HG03460 (cell line): ENCODE measurements at regions not wholly inside any gene's neighbourhood (a gene's known extent, or its start where the extent isn't known, plus 50 kb on each side); places are given as distances from the start of the nearest gene placed in this dataset.

Experiments used
- ATAC-seq: cut with Tn5 transposase; IDR thresholded peaks from one replicate; pipeline ENCODE4 v1.9.1; 2021; ENCODE audit not compliant: unreplicated experiment

- no peak for ATAC-seq
Observed at GRCh38 chr4:42328978-42329377, 68.3 kb upstream of the SHISA3 start.

DNA sequence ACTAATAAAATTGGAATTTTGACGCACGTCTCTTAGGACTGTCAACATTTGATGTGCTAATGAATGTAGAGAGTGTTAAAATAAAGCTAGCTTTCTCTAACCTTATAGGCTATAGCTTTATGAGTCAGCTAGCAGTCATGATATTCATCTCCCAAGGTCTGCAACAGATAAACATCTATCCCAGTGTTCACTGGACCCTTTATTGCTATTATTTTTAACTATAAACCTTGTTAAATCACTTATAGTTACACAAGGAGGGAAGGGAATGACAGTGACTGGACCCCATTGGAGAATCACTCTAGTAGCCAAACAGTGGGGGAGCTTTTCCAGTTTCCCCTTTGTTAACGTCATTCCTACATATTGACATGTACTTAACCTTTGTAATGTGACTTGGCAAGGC, 67.9 kb upstream of the SHISA3 start:
- no peak for ATAC-seq

DNA sequence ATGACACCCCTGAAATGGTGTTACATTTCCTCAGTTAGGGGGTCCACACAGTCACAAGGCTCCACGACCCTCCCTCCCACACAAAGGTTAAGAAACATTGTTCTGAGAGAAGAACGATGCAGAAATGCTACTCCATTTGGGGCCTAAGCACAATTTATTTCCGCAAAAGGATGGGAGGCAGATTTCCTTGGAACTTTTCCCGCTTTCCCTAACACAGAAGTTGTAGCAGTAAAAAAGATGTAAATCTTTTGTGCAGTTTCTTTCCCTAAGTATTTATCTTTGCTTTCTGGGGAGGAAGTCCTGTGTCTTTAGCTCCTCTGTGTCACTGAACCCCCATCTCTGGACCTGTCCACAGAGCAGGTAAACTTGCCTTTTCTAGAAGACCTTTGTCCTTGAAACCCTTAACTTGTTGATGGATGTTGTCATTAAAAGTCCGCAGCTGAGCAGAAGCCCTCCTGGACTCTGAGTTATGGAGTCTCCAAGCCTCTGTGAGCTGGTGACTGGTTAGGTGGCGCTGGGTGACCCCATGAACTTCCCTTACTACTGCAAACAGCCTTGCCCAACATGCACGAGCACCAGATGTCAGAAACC, 67.2 kb upstream of the SHISA3 start:
- ATAC-seq = no peak

- ATAC-seq = no peak
Observed at GRCh38 chr4:42331040-42331439, 66.2 kb upstream of the SHISA3 start.

DNA sequence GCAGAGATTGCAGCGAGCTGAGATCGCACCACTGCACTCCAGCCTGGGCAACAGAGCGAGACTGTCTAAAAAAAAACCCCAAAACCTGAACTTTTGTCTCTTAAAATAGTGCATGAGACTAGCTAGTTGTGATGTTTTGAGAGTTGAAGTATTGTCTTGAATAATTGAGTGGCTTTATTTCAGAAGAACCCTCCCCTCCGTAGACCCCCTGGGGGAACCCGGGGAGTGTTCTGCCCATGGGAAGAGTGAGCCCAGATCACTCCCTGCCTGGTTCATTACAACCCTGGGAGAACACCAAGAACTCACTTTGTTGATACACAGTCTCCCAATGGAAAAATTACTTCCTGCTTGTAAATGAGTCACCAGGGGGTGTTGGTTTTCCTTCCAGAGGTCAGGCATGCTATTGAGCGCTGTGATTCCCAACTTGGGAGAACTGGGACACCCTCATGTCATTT, 65.3 kb upstream of the SHISA3 start:
- ATAC-seq = no peak

DNA sequence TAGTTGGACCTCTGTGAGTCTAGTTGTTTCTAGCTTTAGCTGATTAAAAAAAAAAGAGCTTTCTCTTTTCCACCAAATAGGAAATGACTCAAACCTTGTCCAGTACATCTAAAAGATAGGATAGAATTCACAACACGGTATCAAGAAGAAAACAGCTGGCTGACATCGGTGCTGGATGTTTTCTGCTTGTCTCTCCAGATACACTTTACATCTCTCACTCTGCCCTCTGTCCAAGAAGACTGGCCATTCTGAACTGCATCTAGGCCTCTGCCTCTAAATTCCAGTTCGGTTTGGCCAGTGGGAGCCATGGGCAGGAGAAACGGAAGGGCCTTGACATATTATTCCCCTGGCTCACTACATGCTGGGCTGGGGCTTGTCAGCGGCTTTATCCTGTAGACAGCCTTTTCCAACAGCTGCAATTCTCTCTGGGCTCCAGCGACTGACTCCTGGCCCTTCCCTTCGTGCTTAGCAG, 57.3 kb upstream of the SHISA3 start:
- ATAC-seq = no peak

DNA sequence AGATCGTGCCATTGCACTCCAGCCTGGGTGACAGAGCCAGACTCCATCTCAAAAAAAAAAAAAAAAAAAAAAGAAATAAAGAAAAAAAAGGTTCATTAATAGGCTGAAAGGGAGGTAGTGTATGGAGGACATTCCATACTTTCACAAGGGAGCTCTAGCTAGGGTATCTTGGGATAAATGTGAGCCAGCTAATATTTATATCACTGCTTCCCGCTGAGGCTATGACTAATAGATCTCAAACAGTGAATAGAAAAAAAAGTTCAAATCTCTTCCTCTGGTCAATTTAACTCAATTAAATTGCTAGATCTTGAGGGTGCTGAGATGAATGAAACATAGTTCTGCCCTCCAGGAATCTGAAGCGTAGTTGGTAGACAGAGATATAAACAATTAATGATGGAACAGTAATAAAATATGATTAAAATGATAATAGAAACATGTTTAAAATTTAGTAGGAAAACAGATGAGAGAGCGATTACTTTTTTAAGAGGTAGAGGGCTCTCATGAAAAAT, 55.7 kb upstream of the SHISA3 start:
- ATAC-seq = no peak

DNA sequence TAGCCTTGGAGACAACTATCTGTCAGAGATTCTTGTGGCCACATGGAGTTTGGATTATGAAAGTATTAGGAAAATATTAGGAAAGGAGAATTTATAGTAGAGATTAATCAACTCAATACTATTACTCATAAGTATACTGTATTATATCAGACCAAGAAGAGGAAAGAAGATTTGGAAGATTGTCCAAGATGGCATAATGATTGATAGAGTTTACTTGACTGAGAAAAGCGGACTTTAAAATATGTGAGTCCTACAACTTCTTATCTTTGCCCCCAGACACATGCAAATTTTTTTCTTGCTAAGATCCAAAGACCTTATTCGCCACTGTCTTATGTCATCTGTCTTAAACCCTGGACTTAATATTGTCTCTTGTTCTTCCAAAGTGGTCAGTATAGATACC, 54.8 kb upstream of the SHISA3 start:
- ATAC-seq = no peak

- no peak for ATAC-seq
Observed at GRCh38 chr4:42344309-42344708, 53.0 kb upstream of the SHISA3 start.

DNA sequence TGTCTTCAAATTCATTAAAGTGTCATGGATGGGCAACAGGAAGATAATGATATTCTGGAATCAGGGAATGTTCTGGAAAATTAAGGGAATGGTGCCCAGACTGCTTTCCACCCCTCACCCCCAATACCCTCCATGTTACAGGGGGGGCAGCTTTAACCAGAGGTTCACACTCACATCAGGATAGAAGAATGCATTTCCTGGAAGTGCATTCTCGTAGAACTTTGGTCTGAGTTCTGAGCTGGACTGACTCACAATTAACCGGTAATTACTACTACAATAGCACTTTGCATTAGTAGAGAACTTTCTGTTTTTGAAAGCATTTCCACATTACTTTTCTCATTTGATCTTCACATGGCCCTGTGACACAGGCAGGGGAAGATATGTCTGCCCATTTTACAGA, 52.5 kb upstream of the SHISA3 start:
- ATAC-seq = no peak

DNA sequence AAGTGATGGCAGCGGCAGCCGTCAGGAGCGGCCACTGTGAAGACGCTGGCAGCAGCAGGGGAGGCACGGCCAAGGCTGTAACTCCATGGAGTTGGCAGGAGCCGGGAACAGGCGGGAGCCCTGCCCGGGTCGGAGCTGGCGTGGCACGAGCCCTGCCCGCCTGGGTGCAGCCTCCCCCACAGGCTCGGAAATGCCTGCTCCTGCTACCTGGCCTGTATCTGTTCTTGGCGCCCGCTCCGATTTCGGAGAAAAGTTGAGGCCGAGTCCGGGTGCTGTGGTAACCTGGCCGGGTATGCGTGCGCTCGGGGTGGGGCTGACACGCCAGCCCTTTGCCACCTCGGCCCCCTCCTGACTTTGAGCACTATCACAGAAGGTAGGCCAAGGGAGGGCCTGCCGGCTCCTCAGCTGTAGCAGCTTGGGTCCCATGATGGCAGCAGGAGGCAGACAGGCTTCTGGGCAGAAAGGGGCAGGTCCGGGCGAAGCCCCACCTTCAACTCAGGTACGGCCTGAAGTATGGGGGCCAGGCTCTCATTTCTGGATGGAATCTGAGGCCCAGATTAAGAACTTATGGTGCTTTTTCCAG, 51.2 kb upstream of the SHISA3 start:
- ATAC-seq = no peak

DNA sequence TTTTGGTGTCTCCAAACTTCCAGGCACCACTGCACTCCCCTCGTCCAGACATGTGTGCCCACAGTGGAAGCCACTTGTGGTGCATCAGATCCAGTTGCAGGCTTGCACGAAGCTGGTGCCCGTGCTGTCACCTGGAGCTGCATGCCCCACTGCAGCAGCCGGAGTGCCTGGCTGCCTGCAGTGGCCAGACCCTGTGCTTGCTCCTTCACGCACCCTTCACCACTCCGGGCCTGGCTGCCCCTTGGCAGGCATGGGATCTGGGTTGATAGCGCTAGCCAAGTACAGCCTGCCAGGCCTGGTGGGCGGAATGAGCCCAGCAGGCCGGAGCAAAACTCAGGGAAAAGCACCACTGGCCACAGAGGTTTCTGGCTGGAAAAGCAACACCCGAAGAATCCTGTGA, 50.2 kb upstream of the SHISA3 start:
- no peak for ATAC-seq
